G401 (cell line): ENCODE measurements at regions not wholly inside any gene's neighbourhood (a gene's known extent, or its start where the extent isn't known, plus 50 kb on each side); places are given as distances from the start of the nearest gene placed in this dataset.
"Not testable (repeated sequence)": the region's sequence is repeated elsewhere in the genome, so short reads cannot be mapped to it uniquely, and the experiment has no call there.

Experiments
- DNase-seq: peaks from one replicate; pipeline ENCODE4 v3.0.0-alpha.2; 2015; ENCODE audit warnings: low spot score
- in situ Hi-C: cut with HindIII; loops from 2 replicates; pipeline ENCODE4 v1.10.0; 2016; ENCODE audit warnings: low sequenced_read_pairs, mixed read lengths

GRCh38 chr9:74412236-74412979 lies 84.7 kb upstream of the RORB start:
- in situ Hi-C loops, result no loop called here
- DNase-seq, result no peak

- in situ Hi-C loops, result no loop called here
Observed at GRCh38 chr9:74413876-74414275, 83.3 kb upstream of the RORB start.

GRCh38 chr9:74414325-74414724 lies 82.8 kb upstream of the RORB start:
- DNase-seq, result no peak
- in situ Hi-C loops, result no loop called here

More at GRCh38 chr9:74413876-74414275, 83.3 kb upstream of the RORB start:
- no peak for DNase-seq

- DNase-seq, result no peak
- in situ Hi-C loops, result no loop called here
Observed at GRCh38 chr9:74415995-74416394, 81.1 kb upstream of the RORB start.

GRCh38 chr9:74424488-74424887 lies 72.6 kb upstream of the RORB start:
- DNase-seq, in situ Hi-C loops: not testable (repeated sequence)

- no peak for DNase-seq
Observed at GRCh38 chr9:74431467-74431866, 65.7 kb upstream of the RORB start.

GRCh38 chr9:74443036-74443750 lies 53.9 kb upstream of the RORB start:
- in situ Hi-C loops, result no loop called here
- DNase-seq, result no peak

More at GRCh38 chr9:74431467-74431866, 65.7 kb upstream of the RORB start:
- in situ Hi-C loops, result no loop called here

GRCh38 chr9:74444369-74444768 lies 52.8 kb upstream of the RORB start:
- in situ Hi-C loops, result no loop called here
- DNase-seq, result no peak
